HG02870 (cell line): ENCODE measurements at regions not wholly inside any gene's neighbourhood (a gene's known extent, or its start where the extent isn't known, plus 50 kb on each side); places are given as distances from the start of the nearest gene placed in this dataset.

ENCODE experiments used
- ATAC-seq: cut with Tn5 transposase; IDR thresholded peaks from one replicate; pipeline ENCODE4 v1.9.1; 2021; ENCODE audit warnings: mild to moderate bottlenecking, moderate library complexity; ENCODE audit not compliant: unreplicated experiment

DNA sequence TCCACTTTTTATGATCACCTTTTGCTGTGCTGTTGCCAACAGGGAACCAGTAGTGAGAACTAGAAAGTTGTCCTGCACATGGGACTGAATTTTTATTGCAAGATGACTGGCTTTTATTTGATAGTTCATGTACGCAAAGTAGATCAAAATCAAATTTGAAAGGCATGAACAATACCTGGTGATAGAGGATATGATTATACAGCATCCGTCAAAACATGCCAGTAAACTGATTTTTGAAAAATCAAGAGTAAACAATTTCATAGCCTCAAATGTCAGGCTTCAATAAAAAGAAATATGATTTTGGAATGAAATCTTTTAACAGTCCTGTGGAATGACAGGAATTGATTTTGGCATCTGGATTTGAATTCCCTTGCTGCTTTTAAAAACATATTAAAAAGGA is 219.6 kb upstream of the LRRN1 start:
- ATAC-seq: no peak

DNA sequence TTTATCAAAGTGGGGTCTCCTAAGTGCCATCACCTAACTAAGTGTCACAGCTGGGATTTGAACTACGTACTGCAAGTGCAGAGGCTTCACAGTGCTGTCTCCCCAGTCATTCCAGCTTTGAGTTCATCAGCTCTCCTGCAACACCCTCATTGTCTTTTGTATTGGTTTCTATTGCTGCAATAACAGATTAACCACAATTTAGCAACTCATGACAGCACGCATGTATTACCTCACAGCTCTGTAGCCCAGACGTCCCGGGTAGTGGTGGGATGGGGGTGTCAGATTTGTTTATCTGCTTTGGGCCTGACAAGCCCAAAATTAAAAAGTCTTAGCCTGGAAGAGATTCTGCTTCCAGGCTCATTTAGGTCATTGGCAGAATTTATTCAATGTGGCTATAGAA is 220.5 kb upstream of the LRRN1 start:
- no peak for ATAC-seq

DNA sequence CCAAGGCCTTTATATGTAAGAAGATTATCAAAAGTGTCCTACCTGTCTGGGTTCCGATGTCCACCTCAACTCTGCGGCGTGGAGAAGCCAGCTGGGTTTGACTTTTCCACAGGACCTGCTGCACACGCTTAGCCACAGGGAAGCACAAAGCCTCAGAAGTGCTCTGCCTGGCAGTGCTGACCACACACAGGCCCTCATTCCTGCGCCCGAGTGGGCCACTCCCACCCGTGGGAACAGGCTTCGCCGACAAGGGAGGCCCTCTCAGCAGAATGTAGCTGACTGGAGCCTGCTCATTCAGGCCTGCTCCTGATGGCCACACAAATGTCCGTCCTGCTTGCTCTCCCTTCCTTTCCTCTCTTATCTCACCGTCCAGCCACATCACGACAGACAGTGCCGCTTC is 221.4 kb upstream of the LRRN1 start:
- ATAC-seq: no peak

DNA sequence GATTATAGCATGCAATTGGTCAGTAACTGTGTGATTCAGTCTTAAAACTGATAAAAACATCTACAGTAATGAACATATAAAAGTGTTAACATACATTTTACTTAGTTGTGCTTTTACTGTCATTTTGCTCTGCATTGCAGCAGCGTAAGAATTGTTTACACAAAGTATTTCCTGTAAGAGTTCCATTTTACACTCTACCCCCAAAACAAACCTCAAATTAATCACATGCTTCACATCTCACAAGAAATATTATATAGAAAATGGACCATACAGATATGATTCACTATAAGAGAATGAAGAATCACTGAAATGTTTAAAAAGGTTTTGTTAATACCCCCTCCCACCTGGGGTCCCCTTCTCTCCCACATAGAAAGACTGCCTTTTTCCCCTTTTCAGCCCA is 225.9 kb upstream of the LRRN1 start:
- no peak for ATAC-seq

DNA sequence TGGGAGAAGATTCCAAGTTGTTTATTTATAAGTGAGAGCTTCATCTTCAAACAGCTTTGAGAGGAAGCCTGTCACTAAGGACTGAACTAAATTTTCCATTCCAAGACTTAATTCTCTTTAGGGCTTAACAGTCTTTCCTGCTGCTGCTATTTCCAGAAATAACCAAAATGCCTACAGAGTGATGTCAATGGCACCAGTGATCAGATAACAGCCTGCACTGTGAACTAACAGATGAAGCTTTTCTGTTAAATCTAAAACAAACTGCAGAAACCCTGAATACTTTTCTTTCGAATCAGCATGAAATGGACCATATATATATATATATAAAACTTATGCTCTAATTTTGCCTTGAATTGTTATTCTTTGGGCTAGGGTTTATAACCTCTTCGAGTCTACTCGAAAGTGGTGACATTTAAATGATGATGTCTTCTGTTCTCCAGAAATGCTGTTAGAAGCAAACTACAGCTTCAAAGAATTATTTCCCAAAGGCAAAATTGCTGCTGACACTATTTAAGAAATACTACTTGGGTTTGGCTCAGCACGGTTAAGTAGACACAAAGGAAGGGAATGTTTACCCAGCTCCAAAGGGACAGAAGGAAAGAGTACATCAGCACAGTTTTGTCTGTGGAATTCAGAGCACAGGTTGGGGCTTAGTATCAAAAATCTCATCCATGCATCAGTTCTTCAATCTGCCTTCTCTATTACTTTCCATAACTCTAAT is 238.5 kb upstream of the LRRN1 start:
- ATAC-seq: no peak

DNA sequence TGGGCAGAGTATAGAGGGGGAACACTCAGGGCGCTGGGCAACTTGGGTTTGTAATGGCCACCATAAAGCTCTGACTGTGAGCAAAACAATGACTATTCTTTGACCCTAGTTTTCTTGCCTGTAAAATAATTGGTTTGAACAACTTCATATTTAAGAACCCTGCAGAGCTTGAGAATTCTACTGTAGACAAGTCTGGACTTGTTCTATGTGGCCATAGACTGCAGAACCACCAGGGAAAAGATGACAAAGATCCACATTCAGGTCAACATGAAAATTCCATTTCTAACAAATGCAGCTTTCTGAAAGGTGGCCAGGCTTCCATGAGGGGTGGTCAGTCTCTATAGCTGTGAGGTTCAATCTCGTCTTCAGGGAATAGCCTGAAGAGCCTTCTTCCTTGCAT is 239.4 kb upstream of the LRRN1 start:
- no peak for ATAC-seq

DNA sequence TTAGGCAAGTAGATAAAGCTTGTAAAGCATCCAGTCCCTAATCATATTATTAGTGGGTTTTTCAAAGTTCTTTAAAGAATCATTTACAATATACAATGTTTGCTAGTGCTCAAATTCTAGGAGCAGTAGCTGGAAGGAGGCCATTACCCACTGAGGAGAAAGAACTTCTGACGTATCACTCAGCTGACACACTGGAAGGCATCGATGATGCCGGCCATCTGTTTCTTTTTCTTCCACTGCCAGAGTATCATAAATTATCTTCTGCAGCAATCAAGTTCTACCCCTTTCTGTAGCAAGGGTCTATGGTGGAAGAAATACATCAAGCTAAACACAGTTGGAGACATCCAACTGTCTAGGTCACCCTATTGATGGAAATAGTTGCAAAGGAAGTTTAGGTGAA is 243.2 kb upstream of the LRRN1 start:
- ATAC-seq: no peak

DNA sequence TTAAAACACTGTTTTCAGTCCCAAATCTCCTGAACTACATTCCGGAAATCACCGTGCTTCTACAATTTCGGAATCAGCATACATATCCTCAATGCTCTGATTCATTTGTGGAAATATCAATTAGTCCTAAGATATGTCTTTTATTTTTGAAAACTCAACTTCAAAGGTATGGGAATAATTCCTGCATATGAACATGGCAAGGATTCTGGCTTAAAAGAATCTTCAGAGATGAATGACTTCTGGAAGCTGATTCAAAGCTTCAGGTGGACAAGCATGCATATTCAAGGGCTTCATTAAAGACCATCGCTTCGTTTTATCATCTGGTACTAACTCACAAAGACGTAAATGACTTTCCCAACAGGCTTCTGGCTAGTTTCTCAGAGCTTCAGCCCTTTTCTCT is 246.0 kb upstream of the LRRN1 start:
- no peak for ATAC-seq

DNA sequence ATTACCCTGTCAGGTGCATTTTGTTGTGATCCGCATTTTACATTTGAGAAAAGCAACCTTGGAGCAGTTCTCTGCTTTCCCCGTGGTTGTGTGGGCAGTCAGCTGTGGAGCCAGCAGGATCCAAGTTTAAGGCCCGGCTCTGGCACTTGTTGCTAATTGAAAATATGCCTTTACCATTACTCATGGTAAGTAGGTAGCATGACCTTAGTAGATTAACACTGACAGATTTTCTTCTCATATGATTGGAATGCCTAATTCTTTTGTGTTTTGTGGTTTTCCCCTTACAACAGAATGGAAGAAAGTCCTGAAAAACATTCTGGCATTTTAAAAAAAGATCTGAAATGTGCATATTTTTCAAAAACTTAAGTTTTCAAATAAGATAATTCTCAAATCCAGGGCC is 246.5 kb upstream of the LRRN1 start:
- no peak for ATAC-seq

DNA sequence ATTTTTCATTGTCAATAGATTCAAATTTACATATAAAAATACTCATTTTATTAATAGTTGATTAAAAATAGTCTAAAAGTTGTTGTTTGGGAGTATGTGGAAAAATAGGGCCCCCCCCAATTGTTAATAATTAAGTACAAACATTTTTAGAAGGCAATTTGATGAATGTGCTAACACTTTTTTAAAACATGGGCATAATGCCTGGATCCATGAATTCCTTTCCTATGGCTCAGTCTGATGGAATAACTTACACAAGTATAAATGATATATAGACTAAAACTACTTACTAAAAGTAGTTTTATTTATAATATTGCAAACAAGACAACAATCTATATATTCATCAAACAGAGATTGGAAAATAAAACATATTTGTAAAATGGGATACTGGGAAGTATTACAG is 247.2 kb upstream of the LRRN1 start:
- ATAC-seq: no peak

DNA sequence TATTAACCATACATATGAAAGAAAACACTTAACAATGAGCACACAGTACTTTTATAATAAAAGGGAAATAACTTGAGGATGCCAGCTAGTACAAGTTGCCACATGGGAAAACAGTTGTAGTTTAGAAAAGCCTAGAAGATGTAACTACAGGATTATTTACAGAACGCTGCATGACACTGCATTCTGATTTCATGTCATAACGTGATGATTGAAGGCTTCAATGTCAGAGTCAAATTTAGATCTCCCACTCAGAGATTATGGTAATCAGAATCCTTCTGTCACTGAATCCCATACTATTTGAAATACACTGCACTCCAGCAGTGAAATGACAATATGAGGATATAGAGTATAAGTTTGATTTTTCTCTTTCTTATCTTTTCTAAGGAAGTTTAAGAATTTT is 253.9 kb upstream of the LRRN1 start:
- no peak for ATAC-seq

DNA sequence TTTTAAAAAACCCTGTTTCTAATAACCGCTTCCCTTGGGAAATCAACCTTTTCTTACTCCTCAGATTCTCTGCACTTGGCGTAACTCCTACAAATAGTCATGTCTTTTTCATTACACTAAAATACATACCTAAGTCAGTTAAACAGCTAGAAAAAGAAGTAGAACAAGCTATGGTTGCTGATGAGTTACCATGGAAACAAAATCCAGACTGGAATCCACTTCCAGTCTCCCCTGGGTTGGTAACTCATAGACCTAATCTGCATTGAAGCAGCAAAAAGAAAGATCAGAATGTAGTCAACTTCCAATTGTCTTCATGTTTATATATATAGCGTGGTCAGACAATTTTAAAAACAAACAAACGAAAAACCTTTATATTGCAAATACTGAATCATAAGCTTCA is 260.8 kb upstream of the LRRN1 start:
- ATAC-seq: no peak

DNA sequence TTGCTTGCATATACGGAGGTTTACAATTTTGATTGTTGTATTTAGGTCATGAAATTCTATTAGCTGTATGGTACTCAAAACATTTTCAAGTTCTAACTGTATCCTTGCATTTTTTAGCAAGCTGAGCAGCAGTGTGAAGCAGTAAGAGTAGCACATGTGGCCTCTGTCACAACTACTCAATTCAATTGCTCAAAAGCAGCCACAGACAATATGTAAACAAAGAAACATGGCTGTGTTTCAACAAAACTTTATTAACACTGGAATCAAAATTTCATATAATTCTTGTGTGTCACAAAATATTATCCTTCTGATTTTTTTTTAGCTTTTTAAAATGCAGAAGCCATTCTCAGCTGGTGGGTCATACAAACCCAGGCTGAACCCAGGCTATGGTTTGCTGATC is 266.7 kb upstream of the LRRN1 start:
- ATAC-seq: no peak

DNA sequence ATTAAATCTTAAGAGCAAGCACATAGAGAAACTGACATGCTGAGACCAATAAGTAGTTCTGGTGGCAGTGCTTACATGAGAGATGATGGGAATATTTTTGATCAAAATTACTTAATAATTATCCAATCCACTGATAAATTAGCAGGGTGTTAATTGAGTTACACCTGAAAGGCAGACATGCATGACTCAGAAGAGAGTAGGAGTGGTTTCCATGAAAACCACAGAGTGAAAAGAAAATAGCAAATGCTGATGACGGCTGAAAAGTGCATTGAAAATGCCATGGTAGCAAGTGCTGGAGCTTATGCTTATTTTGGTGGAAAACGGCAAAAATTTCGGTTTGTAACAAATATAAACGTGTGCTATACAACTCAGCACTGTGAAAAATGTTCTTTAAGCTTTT is 267.8 kb upstream of the LRRN1 start:
- ATAC-seq: peak; percentile 71

DNA sequence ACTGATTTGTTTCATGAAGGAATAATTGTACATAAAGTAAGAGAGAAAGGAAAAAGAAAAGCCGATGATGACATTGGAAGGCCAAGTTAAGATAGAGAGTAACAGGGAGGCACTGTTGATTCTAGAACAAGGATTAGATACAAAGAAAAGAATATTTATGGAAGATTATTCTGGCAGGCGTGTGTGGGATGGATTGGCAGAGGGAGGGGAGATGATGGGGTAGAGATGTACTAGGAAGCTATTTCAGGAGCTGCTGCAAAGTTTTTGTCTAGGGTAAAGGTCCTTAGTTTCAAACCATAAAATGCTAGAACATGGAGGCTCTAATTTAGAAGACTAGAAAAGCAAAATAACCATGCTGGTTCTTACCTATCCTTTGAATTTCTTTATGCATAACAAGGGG is 280.0 kb upstream of the LRRN1 start:
- no peak for ATAC-seq

DNA sequence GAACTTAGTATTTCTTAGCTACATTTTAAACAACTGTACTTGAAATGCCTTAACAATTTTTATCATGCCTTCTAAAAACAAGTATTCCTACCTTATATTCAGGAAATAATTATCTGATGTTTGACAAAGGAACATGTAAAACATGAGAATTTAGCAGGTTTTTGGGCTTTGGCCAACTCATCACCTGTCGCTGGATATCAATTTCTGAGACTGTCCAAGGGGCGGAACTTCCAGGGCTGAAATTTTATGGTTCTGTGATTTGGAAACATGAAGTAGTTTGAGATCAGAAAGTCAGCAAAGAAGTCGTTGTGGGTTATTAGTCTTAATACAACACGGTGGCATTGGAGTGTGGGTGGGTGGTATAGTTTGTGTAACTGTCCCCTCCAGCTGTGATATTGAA is 282.2 kb upstream of the LRRN1 start:
- ATAC-seq: no peak

DNA sequence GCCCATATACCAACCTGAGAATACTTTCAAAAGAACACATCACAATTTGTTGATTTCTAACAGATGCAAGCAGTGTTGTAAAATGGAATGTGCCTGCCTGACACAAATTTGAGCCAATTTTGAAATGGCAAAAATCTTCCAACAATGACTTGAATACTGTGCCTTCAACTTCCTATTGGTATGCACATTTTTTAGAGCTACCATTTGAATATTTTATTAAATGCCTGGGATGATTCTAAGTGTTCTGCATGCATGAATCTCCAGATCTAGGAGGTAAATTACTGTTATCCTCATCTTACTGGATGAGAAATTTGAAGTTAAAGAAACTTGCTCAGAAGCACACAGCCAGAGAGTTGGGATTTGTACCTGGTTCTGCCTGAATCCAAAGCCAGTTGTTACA is 282.8 kb upstream of the LRRN1 start:
- no peak for ATAC-seq

DNA sequence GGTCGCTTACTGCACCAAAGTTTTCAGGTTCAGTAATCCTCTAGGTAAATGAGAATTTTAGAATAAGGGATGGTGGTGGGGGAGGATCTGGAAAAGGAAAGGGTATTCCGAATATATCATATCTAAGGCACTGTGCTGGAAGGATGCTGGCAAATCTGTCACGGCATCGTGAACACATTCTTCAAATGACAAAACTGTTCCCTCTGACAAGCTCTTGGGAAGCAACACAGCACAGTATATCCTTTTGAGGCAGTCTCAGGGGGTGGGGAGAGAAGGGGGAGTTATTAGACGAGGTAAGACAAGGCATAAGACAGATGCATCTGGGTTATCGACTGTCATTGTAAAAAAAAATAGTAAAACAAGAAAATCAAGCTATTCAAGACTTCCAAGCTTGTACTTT is 289.6 kb upstream of the LRRN1 start:
- ATAC-seq: no peak

DNA sequence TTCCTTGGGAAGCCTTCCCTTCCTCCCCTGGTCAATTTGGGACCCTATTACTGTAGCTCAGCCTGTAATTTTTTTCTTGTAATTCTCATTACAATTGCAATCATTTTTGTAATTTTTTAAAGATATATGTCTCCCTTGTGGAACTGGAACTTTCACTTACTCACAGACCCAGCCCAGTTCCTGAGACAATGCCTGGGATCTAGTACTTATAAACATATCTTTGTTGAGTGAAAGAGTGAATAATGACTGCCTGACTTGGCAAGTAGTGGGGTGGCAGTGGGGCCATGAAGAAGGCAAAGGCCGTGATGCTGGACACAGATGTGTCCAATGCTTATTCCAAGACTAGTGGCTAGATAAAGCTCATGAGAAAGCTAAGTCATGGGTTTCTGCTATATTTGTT is 294.5 kb upstream of the LRRN1 start:
- ATAC-seq: no peak

DNA sequence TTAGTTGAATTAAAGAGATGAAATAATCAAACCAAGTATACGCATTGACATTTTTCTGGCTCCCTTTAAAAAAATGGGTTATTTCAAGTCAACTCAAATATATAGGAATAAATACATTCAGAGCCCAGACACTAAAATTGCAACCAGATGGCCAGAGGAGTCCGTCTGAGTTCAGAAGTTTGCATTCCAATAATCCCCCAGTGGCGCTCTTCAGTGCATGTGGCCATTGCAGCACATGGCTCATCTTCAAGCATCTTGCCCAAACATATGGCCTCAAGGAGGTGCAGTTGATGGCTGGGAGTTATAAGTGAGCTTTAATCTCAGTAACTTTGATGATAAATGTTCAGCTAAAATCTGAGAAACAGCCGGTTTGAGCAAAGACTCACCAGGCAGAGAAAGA is 295.8 kb upstream of the LRRN1 start:
- ATAC-seq: no peak

DNA sequence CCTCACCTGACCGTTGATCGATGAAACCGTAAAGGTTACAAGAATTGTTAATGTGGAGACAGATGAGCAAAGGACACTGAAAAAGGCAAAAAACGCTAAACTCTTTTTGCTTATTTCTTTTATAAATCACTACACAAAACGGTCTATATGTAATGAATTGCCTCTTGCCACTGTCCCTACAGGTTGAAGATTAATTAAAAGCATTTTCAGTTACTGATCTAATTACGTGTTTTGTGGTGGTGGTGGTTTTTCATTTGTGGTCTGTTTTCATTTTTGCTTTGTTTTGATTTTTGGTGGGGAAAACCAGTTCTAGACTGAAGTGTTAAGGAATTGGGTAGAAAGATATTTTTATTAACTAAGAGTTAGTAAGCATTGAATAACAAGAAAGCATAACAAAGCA is 299.2 kb upstream of the LRRN1 start:
- no peak for ATAC-seq

DNA sequence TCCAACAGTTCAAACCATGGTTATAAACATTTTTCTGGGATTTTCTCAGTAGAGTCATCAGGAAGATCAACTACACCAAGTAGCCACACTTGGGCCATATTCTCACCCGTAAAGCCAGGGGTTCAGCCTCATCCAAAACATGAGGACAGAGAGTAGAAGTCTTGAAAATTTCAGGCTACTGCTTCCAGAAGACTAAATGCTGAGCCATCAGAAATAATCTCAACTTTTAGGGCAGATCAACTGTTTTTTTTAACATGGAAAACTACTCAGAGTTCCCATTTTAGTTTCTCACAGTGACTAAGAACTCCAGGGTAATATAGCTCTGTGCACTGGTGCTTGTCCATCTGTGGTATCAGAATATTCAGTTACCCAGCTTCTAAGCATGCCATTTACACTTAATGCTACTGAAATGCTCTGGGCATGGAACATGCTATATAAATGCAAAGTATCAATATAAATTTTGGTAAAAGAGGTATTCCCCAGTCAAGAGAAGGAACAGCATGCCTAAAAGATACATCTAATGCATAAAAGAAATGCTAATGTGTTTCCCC is 300.1 kb upstream of the LRRN1 start:
- ATAC-seq: no peak

DNA sequence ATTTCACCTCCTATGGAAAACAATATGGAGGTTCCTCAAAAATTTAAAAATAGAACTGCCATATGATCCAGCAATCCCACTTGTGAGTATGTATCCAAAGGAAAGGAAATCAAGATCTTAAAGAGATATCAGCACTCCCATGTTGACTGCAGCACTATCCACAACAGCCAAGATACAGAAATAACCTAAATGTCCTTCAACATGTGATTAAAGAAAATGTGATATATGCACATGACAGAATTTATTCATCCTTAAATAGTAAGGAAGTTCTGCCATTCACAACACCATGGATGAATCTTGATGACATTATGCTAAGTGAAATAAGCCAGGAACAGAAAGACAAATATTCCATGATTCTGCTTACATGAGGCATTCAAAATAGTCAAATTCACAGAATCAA is 303.6 kb upstream of the LRRN1 start:
- ATAC-seq: no peak
